ENCODE measurements at regions not wholly inside any gene's neighbourhood (a gene's known extent, or its start where the extent isn't known, plus 50 kb on each side); places are given as distances from the start of the nearest gene placed in this dataset.

- no peak for TF ChIP-seq CTCF (conservative IDR thresholded peaks at IDR 0.05)
- DNase-seq (ENCODE audit: low read depth, low spot score) = no peak
- H3K27me3 Mint-ChIP-seq (ENCODE audit: low read depth) = peaks cover 3% of the 10 kb centered on the region
- no peak overlapping the region for H3K4me3 Mint-ChIP-seq
- no peaks in the 10 kb centered on the region for H3K36me3 Mint-ChIP-seq (ENCODE audit: low read depth)
- no peak overlapping the region for H3K27ac Mint-ChIP-seq (ENCODE audit: unreplicated experiment)
- H3K4me1 Mint-ChIP-seq = no peaks in the 10 kb centered on the region
- H3K9me3 Mint-ChIP-seq = peaks cover 1% of the 10 kb centered on the region
These were observed 263.9 kb downstream of the MAF start for GRCh38 chr16:79336437-79337229.

GRCh38 chr16:79334127-79334526 is 266.4 kb downstream of the MAF start:
- Mint-ChIP-seq H3K4me1 (no peaks in the 10 kb centered on the region), H3K27ac (ENCODE audit: unreplicated experiment) (no peak overlapping the region), H3K4me3 (no peak overlapping the region), H3K36me3 (ENCODE audit: low read depth) (no peaks in the 10 kb centered on the region), H3K9me3 (peaks cover 4% of the 10 kb centered on the region), H3K27me3 (ENCODE audit: low read depth) (peaks cover 14% of the 10 kb centered on the region)
- peak; percentile 56 for TF ChIP-seq CTCF (conservative IDR thresholded peaks at IDR 0.05)
- DNase-seq (ENCODE audit: low read depth, low spot score) = peak; percentile 18

GRCh38 chr16:79331066-79331465 is 269.5 kb downstream of the MAF start:
- Mint-ChIP-seq H3K9me3 (peaks cover 4% of the 10 kb centered on the region), H3K27me3 (ENCODE audit: low read depth) (peaks cover 39% of the 10 kb centered on the region), H3K4me1 (no peaks in the 10 kb centered on the region), H3K27ac (ENCODE audit: unreplicated experiment) (peak overlapping the region; percentile 46), H3K4me3 (no peak overlapping the region), H3K36me3 (ENCODE audit: low read depth) (no peaks in the 10 kb centered on the region)
- no peak for TF ChIP-seq CTCF (conservative IDR thresholded peaks at IDR 0.05)
- DNase-seq (ENCODE audit: low read depth, low spot score) = no peak

GRCh38 chr16:79329967-79330366 is 270.6 kb downstream of the MAF start:
- Mint-ChIP-seq H3K9me3 (peaks cover 4% of the 10 kb centered on the region), H3K4me1 (no peaks in the 10 kb centered on the region), H3K27ac (ENCODE audit: unreplicated experiment) (no peak overlapping the region), H3K36me3 (ENCODE audit: low read depth) (no peaks in the 10 kb centered on the region), H3K4me3 (no peak overlapping the region), H3K27me3 (ENCODE audit: low read depth) (peaks cover 49% of the 10 kb centered on the region)
- DNase-seq (ENCODE audit: low read depth, low spot score) = no peak
- no peak for TF ChIP-seq CTCF (conservative IDR thresholded peaks at IDR 0.05)

DNA sequence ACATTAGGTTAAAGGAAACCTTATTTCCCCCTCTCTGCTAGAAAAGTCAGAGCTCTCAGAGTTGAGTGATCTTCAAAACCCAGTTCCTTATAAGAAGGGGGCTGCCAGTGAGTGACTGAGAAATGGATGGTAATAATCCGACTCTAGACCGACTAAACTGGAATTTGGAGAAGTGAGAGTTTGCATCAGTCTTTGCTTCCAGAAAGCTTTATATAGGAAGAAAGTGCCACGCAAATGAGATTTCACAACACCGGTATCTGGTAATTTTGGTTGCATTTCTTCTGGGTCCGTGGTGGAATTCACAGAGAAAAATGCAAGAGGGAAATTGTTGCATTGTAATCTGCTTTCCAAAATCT is 271.4 kb downstream of the MAF start:
- no peak overlapping the region for H3K4me3 Mint-ChIP-seq
- H3K9me3 Mint-ChIP-seq = peaks cover 4% of the 10 kb centered on the region
- no peak overlapping the region for H3K27ac Mint-ChIP-seq (ENCODE audit: unreplicated experiment)
- H3K27me3 Mint-ChIP-seq (ENCODE audit: low read depth) = peaks cover 57% of the 10 kb centered on the region
- H3K4me1 Mint-ChIP-seq = no peaks in the 10 kb centered on the region
- H3K36me3 Mint-ChIP-seq (ENCODE audit: low read depth) = no peaks in the 10 kb centered on the region
- no peak for TF ChIP-seq CTCF (conservative IDR thresholded peaks at IDR 0.05)
- no peak for DNase-seq (ENCODE audit: low read depth, low spot score)
